ENCODE measurements at regions not wholly inside any gene's neighbourhood (a gene's known extent, or its start where the extent isn't known, plus 50 kb on each side); places are given as distances from the start of the nearest gene placed in this dataset.
A peak's percentile ranks its signal among the peaks of the same experiment; 100 is the strongest.

DNA sequence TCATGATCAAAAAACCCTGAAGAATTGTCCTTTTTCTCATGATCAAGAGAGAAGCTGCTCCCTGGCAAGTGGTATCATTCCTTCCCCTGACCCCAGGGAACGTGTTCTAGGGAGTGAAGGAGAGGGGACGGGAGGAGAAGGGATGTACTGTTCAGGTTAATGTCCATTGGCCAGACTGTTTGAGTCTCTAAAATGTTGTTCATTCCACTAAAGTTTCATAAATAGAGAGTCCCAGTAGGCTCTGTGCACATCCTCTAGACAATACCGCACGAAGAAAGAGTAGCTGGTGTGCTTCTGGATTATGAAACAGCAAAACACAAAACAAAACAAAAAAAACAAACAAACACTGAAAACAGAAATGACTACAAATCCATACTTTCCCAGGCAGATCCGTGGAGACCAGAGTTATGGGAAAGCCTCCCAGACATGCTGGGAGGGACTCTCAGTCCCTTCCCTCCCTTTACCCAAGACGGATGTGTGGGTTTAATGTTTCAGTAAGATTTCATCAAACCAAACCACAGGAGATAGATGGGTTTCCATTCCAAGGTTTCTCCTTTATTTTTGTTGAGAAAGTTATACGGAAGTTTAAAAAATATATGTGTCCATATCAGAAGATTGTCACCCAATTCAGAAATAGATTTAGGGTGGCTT, 66.5 kb upstream of the TNS3 start:
- H4K8ac ChIP-seq (ENCODE audit: low read depth in 2 of 2, low read length in 2 of 2) = peak overlapping the region; percentile 63 to 83; a peak in 3 of 4 replicates
- H3K9ac ChIP-seq (ENCODE audit: low read depth, low read length) = no peak overlapping the region
- H3K4ac ChIP-seq (ENCODE audit: low read depth, low read length) = peak overlapping the region; percentile 95
- H3K23ac ChIP-seq (ENCODE audit: low read depth, low read length) = peak overlapping the region; percentile 83; the same call in 1 of the 2 replicates
- no peaks in the 10 kb centered on the region for H3K9me3 ChIP-seq (ENCODE audit: control insufficient read depth, insufficient read depth, low read length)
- H3K18ac ChIP-seq (ENCODE audit: low read depth, low read length) = peak overlapping the region; percentile 92; the same call in 1 of the 2 replicates
- dilution Hi-C loops (cut with HindIII; ENCODE audit: low sequenced_read_pairs, unreplicated experiment) (no loop called here), intact Hi-C loops (cut with micrococcal nuclease) (no loop called here), in situ Hi-C loops (cut with MboI; ENCODE audit: low sequenced_read_pairs) (no loop called here)
- H3K4me1 ChIP-seq (ENCODE audit: control insufficient read depth, insufficient read depth, low read length) = peaks cover 29% of the 10 kb centered on the region
- H4K91ac ChIP-seq (ENCODE audit: insufficient read depth, low read depth, low read length) = peak overlapping the region; percentile 86
- H4K5ac ChIP-seq (ENCODE audit: low read depth, low read length) = peak overlapping the region; percentile 78
- H3K56ac ChIP-seq (ENCODE audit: extremely low read depth, insufficient read depth, low read length) = no peak overlapping the region
- H2BK20ac ChIP-seq (ENCODE audit: low read depth, low read length) = peak overlapping the region; percentile 98
- H3K4me3 ChIP-seq (ENCODE audit: insufficient read depth, low read depth, low read length) = no peak overlapping the region
- peak overlapping the region; percentile 98 for H2AK5ac ChIP-seq (ENCODE audit: low read depth, low read length)
- no peak overlapping the region for H2AFZ ChIP-seq (replicated peaks; ENCODE audit: low read length, poor library complexity)
- no peak overlapping the region for H3K4me2 ChIP-seq (ENCODE audit: low read depth, low read length)
- peak overlapping the region; percentile 93; the same call in 2 of the 3 replicates for H2BK15ac ChIP-seq (ENCODE audit: low read depth, low read length)
- WGBS, 2 experiments (ENCODE audit: extremely low coverage in 2 of 2, insufficient read length in 1 of 2) = no CpG with 5 or more reads among the region's 7 CpGs
- no peak for TF ChIP-seq BHLHE40 (IDR thresholded peaks at IDR 0.05; ENCODE audit: low read depth, low read length)
- no peak for TF ChIP-seq RFX5 (IDR thresholded peaks at IDR 0.05; ENCODE audit: low read depth, low read length)
- TF ChIP-seq RCOR1 (IDR thresholded peaks at IDR 0.05; ENCODE audit: insufficient replicate concordance, low read length) = no peak
- TF ChIP-seq, protein P1, sequence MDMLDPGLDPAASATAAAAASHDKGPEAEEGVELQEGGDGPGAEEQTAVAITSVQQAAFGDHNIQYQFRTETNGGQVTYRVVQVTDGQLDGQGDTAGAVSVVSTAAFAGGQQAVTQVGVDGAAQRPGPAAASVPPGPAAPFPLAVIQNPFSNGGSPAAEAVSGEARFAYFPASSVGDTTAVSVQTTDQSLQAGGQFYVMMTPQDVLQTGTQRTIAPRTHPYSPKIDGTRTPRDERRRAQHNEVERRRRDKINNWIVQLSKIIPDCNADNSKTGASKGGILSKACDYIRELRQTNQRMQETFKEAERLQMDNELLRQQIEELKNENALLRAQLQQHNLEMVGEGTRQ (IDR thresholded peaks at IDR 0.05; ENCODE audit: low read depth, low read length) = no peak
- TF ChIP-seq CHD1 (IDR thresholded peaks at IDR 0.05; ENCODE audit: low read depth, low read length) = no peak
- TF ChIP-seq MAZ (IDR thresholded peaks at IDR 0.05; ENCODE audit: borderline replicate concordance, low read depth, low read length) = no peak
- no peak for TF ChIP-seq FOS (IDR thresholded peaks at IDR 0.05; ENCODE audit: low read depth, low read length)
- no peak for TF ChIP-seq CEBPB (IDR thresholded peaks at IDR 0.05; ENCODE audit: low read depth, low read length)
- TF ChIP-seq, protein P2, sequence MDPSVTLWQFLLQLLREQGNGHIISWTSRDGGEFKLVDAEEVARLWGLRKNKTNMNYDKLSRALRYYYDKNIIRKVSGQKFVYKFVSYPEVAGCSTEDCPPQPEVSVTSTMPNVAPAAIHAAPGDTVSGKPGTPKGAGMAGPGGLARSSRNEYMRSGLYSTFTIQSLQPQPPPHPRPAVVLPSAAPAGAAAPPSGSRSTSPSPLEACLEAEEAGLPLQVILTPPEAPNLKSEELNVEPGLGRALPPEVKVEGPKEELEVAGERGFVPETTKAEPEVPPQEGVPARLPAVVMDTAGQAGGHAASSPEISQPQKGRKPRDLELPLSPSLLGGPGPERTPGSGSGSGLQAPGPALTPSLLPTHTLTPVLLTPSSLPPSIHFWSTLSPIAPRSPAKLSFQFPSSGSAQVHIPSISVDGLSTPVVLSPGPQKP (IDR thresholded peaks at IDR 0.05; ENCODE audit: borderline replicate concordance, low read depth, low read length) = no peak
- TF ChIP-seq, protein P3, sequence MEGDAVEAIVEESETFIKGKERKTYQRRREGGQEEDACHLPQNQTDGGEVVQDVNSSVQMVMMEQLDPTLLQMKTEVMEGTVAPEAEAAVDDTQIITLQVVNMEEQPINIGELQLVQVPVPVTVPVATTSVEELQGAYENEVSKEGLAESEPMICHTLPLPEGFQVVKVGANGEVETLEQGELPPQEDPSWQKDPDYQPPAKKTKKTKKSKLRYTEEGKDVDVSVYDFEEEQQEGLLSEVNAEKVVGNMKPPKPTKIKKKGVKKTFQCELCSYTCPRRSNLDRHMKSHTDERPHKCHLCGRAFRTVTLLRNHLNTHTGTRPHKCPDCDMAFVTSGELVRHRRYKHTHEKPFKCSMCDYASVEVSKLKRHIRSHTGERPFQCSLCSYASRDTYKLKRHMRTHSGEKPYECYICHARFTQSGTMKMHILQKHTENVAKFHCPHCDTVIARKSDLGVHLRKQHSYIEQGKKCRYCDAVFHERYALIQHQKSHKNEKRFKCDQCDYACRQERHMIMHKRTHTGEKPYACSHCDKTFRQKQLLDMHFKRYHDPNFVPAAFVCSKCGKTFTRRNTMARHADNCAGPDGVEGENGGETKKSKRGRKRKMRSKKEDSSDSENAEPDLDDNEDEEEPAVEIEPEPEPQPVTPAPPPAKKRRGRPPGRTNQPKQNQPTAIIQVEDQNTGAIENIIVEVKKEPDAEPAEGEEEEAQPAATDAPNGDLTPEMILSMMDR (conservative IDR thresholded peaks at IDR 0.05; ENCODE audit: low read depth, low read length) = no peak
- TF ChIP-seq MAFK (IDR thresholded peaks at IDR 0.05; ENCODE audit: low read depth, low read length) = no peak
- no peak for TF ChIP-seq NFE2L2 (IDR thresholded peaks at IDR 0.05; ENCODE audit: low read depth, low read length)
- no peak overlapping the region for H2AK9ac ChIP-seq (replicated peaks; ENCODE audit: low read depth, low read length, poor library complexity)
- peaks cover 21% of the 10 kb centered on the region for H3K9me1 ChIP-seq (ENCODE audit: insufficient read depth, low read length)
- H2BK5ac ChIP-seq (ENCODE audit: low read depth, low read length, poor library complexity, severe bottlenecking) = peak overlapping the region; percentile 30
- peak overlapping the region; percentile 88 for H3K14ac ChIP-seq (replicated peaks; ENCODE audit: low read depth, low read length)
- DNase-seq (peak; percentile 85), ATAC-seq (ENCODE audit: low read depth) (no peak)
- POLR2A ChIA-PET (ENCODE audit: unreplicated experiment) = interaction anchor here (0.6 kb wide), 1 partner anchor 199 kb away, joined by 3 read pairs; no protein-coding TSS in a partner anchor
- BruUV-seq (replicated peaks) = no TSS peak
- H2BK120ac ChIP-seq (ENCODE audit: low read depth, low read length) = peak overlapping the region; percentile 99
- no peaks in the 10 kb centered on the region; a peak in 1 of 4 replicates for H3K79me1 ChIP-seq (ENCODE audit: low read depth in 1 of 2, low read length in 2 of 2)
- no peak overlapping the region for H3K27ac ChIP-seq (ENCODE audit: insufficient read depth, low read length)
- no peaks in the 10 kb centered on the region; the same call in 1 of the 2 replicates for H3K27me3 ChIP-seq (ENCODE audit: control insufficient read depth, insufficient read depth, low read length)
- CTCF ChIA-PET = interaction anchor here (0.6 kb wide), 1 partner anchor 106 kb away, joined by 3 read pairs; no protein-coding TSS in a partner anchor
- no peaks in the 10 kb centered on the region for H3K36me3 ChIP-seq (ENCODE audit: control insufficient read depth, insufficient read depth, low read length)
- H4K20me1 ChIP-seq (ENCODE audit: insufficient read depth, low read length) = no peaks in the 10 kb centered on the region
